GM19351 (cell line): ENCODE measurements at regions not wholly inside any gene's neighbourhood (a gene's known extent, or its start where the extent isn't known, plus 50 kb on each side); places are given as distances from the start of the nearest gene placed in this dataset.
"Not testable (repeated sequence)": the region's sequence is repeated elsewhere in the genome, so short reads cannot be mapped to it uniquely, and the experiment has no call there.

ENCODE experiments used
- ATAC-seq: cut with Tn5 transposase; IDR thresholded peaks from one replicate; pipeline ENCODE4 v1.9.1; 2021; ENCODE audit warnings: mild to moderate bottlenecking, moderate library complexity; ENCODE audit not compliant: unreplicated experiment

DNA sequence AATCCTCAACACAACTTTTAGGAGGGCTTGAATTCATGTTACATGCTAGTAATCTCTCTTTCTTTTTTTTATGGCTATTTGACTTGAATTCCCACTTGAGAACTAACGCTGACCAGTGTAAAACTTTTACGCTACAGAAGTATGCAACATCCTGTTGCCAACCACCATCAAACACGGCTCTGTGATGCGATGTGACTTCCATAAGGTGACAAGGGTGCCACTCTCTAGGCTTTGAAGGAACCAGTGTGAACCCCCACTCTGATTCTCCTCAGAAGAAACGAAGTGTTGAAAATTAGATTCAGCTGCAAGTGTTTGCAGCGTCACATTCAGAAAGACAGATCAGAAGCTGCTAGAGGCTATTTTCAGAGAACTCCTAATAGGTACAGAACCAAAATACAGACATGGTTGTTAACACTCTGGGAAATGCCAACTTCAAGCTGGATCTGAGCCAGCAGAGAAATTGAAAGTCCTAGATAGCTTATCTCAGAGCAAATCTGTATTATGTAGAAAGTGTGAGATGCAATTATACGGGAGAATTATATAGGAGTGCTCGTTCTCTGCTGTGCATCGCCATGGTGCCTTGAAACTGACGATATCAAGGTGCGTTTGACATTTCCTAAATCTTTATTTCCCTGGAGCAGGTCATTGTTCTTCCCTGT is 271.2 kb downstream of the LPIN1 start:
- ATAC-seq, result no peak

DNA sequence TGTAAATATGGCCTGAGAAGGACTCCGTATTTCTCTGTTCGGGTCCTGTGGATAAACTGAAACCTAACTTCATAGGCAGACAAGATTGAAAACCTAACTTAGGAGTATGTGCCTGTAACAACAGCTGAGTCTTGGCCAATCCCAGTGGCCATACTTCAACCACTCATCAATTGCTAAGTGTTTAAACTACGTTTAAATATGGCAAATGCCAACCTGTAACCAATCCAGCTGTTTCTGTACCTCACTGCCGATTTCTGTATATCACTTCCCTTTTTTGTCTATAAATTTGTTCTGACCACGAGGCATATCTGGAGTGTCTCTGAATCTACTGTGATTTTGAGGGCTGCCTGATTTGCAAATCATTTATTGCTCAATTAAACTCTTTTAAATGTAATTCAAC is 272.3 kb downstream of the LPIN1 start:
- ATAC-seq, result not testable (repeated sequence)

- no peak for ATAC-seq
Observed at GRCh38 chr2:12020833-12021469, 274.5 kb downstream of the LPIN1 start.

DNA sequence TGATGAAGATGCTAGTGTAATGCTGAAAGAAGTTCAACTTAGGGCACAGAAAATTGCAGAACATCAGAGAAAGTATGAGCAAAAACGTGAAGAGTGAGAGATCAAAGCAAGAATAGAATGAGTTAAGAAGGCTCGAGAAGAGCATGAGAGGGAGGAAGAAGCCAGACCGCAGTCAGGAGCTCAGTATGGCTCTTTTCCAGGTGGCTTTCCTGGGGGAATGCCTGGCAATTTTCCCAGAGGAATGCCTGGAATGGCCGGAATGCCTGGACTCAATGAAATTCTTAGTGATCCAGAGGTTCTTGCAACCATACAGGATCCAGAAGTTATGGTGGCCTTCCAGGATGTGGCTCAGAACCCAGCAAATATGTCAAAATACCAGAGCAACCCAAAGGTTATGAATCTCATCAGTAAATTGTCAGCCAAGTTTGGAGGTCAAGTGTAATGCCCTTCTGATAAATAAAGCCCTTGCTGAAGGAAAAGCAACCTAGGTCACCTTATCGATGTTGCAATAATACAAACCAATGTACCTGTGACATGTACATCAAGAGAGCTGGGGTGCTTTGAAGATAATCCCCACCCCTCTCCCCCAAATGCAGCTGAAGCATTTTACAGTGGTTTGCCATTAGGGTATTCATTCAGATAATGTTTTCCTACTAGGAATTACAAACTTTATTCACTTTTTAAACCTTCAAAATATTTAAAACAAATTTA is 277.9 kb downstream of the LPIN1 start:
- ATAC-seq, result not testable (repeated sequence)

DNA sequence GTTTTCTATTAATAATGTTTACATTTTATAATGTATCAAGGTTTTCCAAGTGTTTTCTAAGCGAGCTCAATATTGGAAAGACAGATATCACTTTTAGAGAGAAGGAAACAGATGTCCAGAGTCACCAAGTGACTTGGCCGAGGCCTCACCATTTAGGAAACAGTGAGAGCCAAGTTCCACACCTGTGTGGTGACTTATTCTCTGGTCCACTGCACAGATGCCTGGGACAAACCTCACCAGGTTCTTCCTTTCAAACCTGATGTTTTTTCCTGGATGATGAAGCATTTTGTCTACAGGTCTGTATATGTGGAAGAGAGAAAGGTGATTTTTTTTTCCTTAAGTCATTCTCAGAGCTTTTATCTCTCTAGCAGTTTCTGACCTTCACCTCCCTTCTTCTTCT is 280.7 kb downstream of the LPIN1 start:
- no peak for ATAC-seq

GRCh38 chr2:12031866-12032265 is 285.4 kb downstream of the LPIN1 start:
- ATAC-seq, result no peak

DNA sequence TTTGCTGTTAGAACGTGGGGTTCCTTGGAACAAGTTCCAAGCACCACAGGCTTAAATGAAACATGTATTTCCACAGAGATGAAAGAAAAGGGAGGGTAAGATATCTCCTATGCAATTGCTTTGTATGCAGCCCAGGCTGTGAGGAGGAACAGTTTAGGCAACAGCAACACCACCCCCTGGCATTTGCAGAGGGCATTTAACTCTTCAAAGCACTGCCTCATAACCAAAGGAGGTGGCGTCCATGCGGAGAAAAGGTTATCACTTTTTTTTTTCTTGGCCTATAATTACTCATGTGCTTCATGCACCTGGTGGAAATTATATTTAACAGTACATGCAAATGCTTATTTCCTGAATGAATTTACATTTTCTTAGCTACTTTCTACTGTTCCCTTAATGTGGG is 286.0 kb downstream of the LPIN1 start:
- peak; percentile 80 for ATAC-seq

DNA sequence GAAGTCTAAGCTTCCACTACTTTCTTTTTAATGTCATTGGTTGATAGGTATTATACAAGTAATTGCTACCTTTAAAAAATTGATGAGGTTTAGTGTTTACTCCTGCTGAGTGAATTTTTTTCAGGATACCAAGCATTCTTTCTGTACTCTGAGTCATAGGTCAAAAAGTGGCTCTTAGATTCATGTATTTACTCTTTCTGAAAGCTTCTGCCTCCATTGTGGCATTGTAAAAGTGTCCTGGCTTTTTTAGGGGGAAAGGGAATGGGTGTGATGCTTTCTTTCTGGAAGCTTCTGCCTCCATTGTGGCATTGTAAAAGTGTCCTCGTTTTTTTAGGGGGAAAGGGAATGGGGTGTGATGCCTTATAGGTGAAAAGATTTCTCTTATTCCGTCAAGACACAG is 286.5 kb downstream of the LPIN1 start:
- no peak for ATAC-seq

DNA sequence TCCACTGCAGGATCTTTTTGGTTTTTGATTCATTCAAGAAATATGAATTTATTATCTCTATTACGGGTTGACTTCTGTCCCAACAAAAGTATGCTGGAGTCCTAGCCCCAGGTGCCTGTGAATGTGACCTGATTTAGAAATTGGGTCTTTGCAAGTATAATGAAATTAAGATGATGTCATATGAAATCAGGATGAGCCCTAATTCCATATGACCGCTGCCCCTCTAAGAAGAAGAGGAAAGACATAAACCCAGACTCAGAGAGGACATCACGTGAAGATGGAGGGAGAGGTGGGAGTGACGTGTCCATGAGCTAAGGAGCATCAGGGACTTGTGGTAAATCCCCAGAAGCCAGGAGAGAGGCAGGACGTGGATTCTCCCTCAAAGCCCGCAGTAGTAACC is 287.1 kb downstream of the LPIN1 start:
- ATAC-seq, result no peak

- no peak for ATAC-seq
Observed at GRCh38 chr2:12034382-12034781, 287.9 kb downstream of the LPIN1 start.

DNA sequence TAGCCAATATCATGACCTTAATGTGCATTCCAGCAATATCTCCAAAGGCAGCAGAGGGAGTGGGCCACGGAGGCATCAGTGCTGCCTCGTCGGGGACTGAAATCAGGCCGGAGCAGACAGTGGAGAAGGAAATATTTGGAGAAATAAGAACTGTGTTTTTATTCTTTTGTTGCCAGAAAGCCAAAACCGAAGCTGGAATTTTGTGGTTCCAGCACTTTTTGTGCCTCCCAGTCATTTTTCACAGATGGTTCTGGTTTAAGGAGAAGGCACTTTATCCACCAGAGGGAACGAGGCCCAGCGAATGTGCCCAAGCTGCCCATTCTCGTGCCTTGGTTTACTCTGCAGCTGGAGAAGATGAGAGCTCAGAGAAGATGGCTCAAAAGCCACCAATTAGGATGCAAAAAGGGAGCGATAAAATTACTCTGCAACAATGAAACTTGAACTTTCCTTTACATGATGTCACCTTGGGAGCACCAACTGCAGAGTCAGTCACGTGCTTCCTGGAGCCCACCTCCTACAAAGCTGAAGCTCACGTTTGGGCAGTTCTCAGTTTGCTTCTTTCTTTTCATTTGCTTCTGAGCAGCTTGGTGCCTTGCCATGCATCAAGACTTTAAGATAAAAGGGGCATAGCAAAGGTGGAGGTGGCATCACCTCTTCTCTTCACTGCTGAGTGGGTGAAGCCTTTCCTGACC is 288.7 kb downstream of the LPIN1 start:
- no peak for ATAC-seq

GRCh38 chr2:12035956-12036639 is 289.7 kb downstream of the LPIN1 start:
- no peak for ATAC-seq

GRCh38 chr2:12036640-12036983 is 290.2 kb downstream of the LPIN1 start:
- no peak for ATAC-seq

- ATAC-seq, result no peak
Observed at GRCh38 chr2:12037301-12037700, 290.9 kb downstream of the LPIN1 start.

DNA sequence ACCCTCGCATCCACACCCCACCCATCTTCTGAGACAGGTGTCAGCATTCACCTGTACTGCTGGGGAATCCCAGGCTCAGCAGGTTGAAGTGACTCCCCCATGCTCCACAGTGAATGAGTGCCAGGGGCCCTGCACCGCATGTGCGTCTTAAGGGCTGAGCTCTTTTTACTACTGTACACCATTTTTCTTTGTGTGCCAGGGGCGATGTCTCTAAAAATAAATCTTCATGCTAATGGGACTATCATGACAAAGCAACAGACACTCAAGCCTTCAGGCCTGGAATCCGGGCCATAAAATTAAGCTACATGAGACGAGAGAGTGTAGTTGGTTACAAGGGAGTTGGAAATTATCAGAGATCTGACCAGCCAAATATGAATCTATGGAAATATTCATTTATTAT is 294.8 kb downstream of the LPIN1 start:
- no peak for ATAC-seq

GRCh38 chr2:12043131-12043530 is 296.7 kb downstream of the LPIN1 start:
- ATAC-seq, result no peak

DNA sequence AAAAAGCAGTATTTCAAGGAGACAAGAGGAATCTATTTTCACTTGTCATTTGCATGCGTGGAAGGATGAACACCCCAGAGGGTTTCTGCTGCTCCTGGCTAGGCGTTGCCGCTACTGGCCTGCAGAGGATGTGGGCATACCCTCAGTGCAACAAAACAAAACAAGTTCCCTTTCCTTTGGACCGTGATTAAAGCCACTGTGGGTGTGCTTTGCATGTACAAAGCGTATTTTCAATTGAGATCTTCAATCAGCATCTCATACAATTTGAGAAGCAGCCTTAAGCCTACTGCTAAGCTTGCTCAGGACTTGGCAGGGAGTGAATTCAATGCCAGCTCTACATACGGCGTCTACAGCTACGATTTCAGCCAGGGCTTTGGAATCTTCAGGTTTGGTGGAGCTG is 298.4 kb downstream of the LPIN1 start:
- ATAC-seq, result peak; percentile 64

- ATAC-seq, result peak; percentile 46
Observed at GRCh38 chr2:12045864-12046291, 299.4 kb downstream of the LPIN1 start.

DNA sequence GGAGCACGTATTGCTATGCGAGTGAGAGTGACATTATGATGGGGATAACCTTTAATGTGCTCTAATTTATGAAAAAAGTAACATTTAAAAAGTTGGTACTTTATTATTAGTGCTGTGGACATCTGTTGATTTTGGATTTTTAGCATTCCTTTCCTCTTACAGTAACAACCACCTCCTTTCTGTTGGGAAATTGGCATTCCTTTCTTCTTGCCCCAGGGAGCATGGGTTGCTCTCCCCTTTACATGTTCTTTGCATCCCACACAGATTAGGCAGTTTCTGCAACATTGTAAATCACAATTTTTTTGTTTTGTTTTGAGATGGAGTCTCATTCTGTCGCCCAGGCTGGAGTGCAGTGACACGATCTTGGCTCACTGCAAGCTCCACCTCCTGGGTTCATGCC is 300.2 kb downstream of the LPIN1 start:
- no peak for ATAC-seq

DNA sequence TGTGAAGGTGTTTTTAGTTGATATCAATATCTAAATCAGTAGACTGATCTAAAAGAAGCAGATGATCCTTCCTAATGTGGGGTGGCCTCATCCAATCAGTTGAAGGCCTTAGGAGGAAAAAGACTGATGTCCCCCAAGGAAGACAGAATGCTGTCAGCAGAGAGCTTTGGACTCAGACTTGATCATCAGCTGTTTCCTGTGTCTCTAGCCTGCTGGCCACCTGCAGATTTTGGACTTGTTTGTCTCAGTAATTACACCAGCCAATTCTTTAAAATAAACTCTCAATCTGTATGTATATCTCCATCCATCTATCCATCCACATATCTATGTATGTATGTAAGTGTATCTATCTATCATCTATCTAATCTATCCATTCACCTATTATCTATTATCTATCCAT is 301.3 kb downstream of the LPIN1 start:
- no peak for ATAC-seq

GRCh38 chr2:12048550-12048949 is 302.1 kb downstream of the LPIN1 start:
- ATAC-seq, result no peak
